ENCODE measurements at regions not wholly inside any gene's neighbourhood (a gene's known extent, or its start where the extent isn't known, plus 50 kb on each side); places are given as distances from the start of the nearest gene placed in this dataset.
"Not testable (repeated sequence)": the region's sequence is repeated elsewhere in the genome, so short reads cannot be mapped to it uniquely, and the experiment has no call there.

DNA sequence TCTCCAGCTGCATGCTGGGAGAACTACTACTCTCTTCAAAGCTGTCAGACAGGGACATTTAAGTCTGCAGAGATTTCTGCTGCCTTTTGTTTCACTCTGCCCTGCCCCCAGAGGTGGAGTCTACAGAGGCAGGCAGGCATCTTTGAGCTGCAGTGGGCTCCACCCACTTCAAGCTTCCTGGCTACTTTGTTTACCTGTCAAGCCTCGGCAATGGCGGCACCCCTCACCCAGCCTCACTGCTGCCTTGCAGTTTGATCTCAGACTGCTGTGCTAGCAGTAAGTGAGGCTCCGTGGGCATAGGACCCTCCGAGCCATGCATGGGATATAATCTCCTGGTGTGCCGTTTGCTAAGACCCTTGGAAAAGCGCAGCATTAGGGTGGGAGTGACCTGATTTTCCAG, 61.7 kb downstream of the DMRTA1 start:
- in situ Hi-C loops (cut with HindIII; ENCODE audit: low sequenced_read_pairs) = not testable (repeated sequence)

DNA sequence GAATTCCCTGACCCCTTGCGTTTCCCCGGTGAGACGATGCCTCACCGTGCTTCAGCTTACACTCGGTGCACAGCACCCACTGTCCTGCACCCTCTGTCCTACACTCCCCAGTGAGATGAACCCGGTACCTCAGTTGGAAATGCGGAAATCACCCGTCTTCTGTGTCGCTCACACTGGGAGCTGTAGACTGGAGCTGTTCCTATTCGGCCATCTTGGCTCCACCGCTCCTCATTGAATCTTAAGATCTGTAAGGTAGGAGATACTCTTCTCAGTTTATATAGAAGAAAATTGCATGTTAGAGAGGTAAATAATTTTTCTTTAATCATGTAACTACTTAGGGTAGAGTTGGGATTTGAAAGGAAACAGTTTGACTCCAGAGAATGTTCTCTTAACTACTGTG, 62.2 kb downstream of the DMRTA1 start:
- in situ Hi-C loops (cut with HindIII; ENCODE audit: low sequenced_read_pairs) = no loop called here

DNA sequence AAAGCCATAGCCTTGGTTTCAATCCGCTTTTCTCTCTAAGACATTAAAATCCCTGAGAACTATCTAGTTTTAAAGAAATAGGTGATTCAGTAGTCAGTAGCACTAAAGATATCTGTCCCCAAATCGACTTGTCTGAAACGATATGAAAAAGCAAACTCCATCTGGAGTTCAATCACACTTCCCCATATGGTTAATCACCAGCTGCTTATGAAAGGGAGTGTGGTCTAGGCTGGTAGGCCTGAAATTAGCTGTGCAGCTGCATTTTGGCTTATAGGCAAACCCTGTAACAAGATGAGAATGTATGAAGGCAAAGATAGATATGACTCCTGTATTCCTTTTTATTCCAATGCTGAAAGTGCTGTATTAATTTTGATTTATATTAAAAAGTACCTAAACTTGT, 65.9 kb downstream of the DMRTA1 start:
- in situ Hi-C loops (cut with HindIII; ENCODE audit: low sequenced_read_pairs) = no loop called here

DNA sequence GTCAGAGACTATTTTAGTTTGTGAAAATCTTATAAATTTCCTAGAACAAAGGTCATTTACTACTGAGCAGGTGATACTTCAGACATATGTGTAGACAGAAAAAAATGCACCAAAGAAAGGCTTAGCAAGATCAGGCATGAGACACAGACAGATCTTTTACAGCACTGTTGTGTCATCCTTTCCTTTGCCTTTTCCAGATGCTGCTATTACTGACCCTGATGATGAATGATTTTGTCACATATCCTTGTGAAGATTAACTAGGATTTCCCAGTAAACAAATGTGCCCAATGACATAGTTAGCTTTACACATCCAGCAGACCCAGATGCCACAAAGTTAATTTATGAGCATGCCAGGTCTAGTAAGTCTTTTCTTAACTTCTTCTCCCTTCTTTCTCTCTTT, 68.2 kb downstream of the DMRTA1 start:
- in situ Hi-C loops (cut with HindIII; ENCODE audit: low sequenced_read_pairs) = no loop called here

DNA sequence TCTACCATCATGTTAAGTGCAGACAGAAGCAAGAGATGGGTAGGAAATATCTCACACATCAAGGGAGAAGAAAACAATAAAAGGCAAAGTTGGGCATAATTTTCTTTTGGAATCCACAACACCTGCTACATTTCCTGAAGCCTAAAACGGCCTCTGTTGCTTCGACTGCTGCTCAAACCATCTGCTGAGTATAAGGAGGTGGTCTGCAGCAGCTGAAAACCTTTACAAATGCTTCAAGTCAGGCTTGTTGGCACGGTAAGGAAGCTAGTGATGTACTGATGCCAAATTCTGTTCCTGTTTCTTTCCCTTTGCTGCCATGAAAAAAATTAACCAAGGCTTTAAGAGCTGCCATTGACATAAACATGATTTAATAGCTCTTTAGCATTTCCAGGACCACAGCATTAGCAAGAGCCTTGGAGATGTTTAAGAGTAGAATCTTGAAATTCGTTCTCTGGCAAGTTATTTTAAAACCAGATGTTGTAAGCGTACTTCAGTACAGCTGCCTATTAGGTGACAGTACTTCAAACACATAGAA, 75.6 kb downstream of the DMRTA1 start:
- in situ Hi-C loops (cut with HindIII; ENCODE audit: low sequenced_read_pairs) = no loop called here

DNA sequence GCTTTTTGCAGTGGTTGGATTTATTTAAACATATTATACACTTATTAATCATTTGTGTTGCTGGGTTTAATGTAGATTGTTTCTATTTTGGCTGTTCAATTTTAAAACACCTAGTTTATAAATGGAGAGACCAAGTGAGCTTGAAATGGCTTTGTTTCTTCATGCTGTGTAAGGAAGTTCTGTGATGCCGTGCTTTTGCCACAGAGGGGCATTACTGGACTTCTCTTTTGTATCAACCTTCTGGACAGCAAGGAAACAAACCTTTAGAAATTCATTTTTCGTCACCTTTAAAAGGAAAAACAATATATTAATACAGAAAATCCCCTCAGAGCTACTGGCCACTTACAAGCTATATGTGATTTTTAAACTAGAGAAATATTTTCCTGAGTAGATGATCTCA, 81.9 kb downstream of the DMRTA1 start:
- in situ Hi-C loops (cut with HindIII; ENCODE audit: low sequenced_read_pairs) = no loop called here

DNA sequence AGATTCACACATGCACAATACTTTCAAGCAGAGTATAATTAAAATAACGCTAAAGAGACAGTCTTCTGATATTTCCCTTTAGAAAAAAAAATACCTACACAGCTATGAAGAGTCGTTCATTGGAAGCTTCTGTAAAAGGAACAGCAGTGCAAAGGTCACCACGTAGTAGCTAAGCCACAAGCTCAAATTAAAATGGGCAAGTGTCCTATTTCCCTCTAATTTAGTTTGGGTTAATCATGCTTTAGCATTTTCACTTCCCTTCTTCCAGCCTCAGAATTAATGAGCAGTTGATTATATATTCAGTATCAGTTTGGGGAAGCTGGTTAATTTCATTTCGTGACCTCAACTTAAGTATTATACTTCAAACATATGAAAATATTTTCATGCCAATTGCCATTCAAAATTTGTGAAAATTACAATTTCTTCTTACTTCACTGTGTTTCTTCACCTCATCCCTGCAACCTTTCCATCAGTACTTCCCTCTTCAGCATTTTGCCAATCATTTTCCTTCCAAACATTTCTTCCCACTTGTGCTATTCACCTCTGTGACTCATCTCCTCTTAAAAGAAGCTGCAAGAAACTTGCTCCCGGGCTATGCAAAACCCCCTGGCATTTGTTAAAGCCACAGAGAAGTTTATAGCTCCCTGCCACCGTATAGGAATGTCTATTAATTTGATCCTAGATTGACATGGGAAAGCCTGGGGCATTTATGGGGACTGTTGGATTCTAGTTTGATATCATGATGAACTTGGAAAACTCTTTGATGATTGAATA, 83.0 kb downstream of the DMRTA1 start:
- in situ Hi-C loops (cut with HindIII; ENCODE audit: low sequenced_read_pairs) = no loop called here

DNA sequence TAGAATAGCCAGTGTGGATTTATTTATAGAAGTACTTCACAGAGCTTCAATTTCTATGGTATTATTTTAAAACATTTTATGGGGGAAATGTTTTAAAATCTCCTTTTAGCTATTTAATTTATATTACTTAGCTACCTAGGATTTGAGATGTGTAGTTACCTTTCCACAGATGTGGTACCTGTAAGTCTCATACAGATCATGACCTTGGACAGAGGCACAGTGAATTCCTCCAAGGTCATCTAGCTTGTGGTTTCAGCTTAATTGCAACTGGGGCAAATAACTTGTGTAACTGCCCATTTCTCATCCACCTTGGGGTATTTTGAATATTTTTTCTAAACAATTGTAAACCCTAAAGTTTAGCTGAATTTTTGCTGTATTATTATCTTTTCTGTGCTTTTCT, 89.2 kb downstream of the DMRTA1 start:
- in situ Hi-C loops (cut with HindIII; ENCODE audit: low sequenced_read_pairs) = no loop called here

DNA sequence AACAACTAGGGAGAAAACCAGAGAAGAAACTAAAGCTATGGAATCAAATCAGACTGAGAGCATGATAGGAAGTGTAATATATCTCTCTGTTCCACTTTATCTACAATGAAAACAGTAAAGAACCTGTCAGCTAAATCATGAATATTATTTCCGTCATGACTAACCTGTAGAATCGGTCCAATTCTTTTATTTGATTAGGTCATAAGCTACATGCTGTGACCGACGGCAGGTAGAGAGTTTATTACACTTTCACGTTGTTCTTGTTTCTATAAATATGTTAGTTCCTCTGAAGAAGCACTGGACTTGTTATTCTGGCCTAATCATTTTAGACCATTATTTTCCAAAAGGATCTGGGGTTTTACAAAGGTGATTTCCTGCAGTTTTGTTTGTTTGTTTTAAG, 91.1 kb downstream of the DMRTA1 start:
- in situ Hi-C loops (cut with HindIII; ENCODE audit: low sequenced_read_pairs) = no loop called here

DNA sequence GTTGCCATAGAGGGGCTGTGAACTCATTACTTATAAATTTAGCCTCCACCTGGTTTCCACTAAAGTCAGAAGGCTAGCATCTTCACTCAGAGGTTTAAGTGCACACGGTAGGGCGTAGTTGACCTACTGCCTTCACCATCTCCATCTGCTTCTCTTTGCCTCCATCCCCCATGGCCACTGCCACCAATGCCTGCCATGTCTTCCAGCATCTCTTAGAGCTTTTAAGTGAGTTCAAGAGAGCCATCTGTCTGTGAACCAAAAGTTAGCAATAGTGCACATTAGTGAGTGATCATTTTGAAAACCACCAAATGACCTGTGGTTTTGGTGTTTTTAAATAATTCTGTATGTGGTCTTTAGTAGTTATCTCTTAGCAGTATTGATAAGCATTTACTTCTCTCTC, 102.0 kb downstream of the DMRTA1 start:
- in situ Hi-C loops (cut with HindIII; ENCODE audit: low sequenced_read_pairs) = no loop called here

DNA sequence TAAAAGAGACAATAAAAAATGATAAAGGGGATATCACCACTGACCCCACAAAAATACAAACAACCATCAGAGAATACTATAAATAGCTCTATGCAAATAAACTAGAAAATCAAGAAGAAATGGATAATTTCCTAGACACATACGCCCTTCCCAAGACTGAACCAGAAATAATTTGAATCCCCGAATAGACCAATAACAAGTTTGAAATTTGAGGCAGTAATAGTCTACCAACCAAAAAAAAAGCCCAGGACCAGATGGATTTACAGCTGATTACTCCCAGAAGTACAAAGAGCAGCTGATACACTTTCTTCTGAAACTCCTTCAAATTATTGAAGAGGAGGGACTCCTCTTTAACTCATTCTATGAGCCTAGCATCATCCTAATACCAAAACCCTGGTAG, 128.1 kb downstream of the DMRTA1 start:
- in situ Hi-C loops (cut with HindIII; ENCODE audit: low sequenced_read_pairs) = no loop called here

DNA sequence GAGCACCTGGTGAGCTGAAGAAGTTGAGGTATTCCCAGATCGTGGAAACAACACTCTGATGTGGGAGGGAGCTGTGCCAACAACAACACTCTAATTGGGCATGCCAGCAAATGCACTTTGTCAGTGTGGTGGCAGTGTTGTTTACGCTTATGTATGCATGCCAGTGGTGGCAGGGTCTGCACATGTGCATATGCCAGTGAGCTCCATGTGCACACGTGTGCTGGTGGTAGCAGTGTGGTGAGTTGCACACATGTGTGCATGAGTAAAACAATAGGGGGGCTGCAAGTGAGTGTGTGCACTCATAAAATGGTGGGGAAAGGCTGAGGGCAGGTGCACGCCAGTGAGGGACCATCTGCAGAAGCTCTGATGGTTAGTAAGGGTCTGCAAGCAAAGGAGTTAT, 134.2 kb downstream of the DMRTA1 start:
- in situ Hi-C loops (cut with HindIII; ENCODE audit: low sequenced_read_pairs) = no loop called here

DNA sequence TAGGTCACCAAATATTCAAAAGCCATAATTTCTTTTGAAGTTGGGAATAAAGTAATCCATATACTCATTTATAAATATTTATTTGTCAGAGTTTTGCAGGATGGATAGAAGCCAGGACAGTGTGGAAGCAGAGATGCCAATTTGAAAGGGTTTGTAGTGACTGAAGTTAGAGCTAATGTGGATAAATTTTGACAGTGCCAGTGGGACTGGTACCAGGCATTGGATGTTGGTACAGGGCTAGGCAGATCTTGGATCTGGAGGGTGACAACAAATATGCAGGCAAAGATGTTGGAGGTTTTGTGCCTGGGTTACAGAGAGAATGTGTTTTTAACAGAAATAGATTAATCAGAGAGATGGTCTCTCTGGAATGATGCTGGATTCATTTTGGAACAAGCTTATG, 135.6 kb downstream of the DMRTA1 start:
- in situ Hi-C loops (cut with HindIII; ENCODE audit: low sequenced_read_pairs) = no loop called here

DNA sequence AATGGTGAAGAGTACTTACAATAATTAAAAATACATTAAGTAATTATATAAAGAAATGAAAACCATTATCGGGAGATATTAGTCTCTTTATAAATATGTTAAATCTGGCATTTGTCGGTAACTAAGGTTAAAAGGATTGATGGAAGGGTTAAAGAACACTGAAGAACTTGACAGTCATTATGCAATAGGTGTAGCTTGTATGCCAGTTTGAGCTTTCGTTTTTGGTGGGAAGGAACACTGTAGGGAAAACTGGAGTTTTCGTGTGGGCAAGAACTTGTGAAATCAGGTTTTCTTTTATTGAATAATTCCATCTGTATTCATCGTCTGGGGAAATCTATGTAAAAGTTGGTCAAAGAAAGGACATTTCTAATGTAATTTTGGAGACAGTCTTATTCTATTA, 142.3 kb downstream of the DMRTA1 start:
- in situ Hi-C loops (cut with HindIII; ENCODE audit: low sequenced_read_pairs) = no loop called here

DNA sequence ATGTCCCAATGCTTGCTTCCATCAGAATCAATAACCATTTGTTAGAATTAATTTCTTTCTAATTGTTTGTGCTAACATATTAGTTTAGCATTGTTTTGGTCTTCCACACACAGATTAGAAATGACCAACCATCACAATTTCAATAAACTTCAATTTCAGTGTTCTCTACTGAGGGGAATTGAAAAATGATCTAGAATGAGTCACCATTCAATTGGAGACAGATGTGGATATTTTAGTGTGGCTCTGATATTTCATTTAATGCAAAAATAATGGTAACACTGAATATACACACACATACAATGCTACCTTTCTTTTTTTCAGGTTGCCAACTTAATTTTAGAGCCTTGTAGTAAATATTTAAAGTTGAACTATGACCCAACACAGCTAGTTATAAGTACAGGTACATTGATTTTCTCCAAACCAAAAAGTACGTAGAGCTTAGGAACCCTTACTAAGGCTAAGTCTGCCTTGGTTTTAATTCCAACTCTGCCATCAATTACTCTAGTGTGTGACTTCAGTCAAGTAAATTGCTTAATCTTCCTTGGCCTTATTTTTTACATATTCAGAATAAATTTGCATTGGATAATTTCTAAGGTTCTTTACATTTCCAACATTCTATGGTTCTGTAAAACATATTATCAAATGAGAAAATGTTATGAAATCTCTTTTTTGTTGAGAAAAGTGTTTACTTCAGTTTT, 143.9 kb downstream of the DMRTA1 start:
- in situ Hi-C loops (cut with HindIII; ENCODE audit: low sequenced_read_pairs) = no loop called here

DNA sequence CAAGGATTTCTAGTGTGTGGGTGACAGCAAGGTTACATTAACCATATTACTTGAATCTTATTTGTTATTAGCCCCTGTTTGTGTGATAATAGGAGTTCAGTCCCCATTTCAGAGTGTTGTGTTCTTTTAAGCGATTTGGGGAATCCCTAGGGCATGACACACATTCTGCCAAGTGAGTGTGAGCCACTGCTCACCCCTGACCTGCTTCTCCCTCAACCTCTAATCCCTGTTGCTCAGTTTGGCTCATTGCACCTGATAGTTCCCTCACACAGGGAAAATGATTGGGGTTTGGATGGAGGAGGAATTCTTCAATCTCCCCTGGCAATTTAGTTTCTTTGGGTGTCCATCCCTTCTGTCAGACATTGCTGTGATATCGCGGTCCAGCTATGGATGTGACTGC, 149.2 kb downstream of the DMRTA1 start:
- in situ Hi-C loops (cut with HindIII; ENCODE audit: low sequenced_read_pairs) = no loop called here

DNA sequence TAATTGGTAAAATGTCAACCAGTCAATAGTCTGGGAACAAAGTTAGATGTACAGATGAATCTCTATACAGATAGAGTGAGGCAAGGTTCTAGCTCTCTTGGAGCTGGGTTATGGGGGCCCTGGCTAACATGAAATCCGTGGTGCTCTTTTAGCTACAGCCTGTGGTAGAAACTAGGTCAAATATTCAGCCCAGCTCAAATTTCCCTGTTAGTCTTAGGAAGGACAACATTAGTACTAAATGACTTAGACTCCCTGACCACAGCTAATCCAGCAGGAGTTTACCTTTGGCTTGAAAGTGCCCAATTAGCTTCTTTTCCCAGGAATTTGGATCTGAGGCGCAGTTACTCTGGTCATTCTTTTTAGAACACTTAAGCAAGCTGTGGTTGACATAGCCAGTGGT, 170.5 kb downstream of the DMRTA1 start:
- in situ Hi-C loops (cut with HindIII; ENCODE audit: low sequenced_read_pairs) = no loop called here

DNA sequence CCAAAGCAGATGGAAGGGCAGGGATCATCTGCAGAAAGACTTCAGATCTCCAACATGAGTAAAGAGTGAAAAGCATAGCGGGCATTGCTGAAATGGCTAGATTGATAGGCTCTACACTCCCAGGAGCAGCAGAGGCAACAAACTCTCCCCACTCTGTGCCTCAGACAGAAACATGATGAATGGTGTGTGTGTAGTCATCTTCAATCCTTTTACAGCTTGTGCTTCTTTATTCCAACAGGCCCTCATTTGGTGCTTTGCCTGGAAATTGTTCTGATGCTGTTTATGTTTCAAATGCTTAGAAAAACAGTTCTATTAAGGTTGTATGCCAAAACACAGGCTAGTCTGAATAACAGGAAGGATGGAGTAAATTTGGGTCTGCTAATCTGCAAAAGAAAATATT, 176.2 kb downstream of the DMRTA1 start:
- in situ Hi-C loops (cut with HindIII; ENCODE audit: low sequenced_read_pairs) = no loop called here

DNA sequence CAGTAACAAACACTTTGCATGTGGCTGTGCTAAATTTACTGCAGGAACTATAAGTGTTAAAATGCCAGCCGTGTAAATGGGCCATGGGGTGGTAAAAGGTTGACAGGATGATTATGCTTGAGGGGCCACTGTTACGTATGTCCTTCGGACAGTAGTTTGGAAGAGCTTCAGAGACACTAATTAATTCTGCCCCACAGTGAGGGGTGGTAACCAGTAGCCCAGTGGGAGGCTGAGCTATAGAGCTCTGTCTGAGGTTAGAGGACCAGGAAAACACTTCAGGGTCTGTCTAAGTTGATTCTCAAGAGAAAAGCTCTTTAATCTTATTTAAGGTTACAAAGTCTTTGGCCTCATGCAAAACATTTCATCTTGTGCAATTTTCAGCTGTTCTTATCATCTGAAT, 176.6 kb downstream of the DMRTA1 start:
- in situ Hi-C loops (cut with HindIII; ENCODE audit: low sequenced_read_pairs) = no loop called here

DNA sequence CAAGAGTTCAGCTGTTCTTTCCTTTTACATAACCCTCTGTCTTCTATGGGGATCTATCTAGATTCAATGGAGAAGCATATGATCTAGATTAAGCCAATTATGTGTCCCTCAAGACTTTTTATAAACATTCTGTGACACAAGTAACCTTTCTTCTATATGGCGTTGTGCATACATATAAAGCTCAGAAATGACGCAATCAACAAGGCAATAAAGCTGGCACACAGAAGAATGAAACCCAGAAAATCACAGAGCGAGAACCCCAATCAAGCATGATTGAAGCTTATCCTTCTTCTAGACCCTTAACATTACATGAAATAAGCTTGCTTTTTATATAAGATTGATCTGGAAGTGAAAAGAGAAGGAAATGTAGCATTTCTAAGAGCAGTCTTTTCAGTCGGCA, 178.9 kb downstream of the DMRTA1 start:
- in situ Hi-C loops (cut with HindIII; ENCODE audit: low sequenced_read_pairs) = no loop called here

DNA sequence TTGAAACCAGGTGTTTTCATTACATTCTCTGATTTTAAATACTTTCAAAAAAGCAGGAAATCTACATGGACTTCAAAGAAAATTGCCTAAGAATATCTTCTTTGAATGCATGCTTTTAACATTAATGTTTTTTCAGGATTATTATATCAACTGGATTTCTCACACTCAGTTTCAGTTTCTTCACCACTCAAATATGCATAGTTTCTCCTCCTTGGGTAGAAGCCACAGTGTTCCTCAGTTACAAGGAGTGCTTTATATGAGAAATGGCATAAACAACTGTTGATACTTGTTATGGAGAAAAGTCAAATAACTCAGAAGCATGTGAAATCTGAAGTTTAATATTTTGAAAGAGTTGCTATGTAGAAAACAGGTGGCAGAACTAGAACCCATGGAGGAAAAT, 196.9 kb downstream of the DMRTA1 start:
- in situ Hi-C loops (cut with HindIII; ENCODE audit: low sequenced_read_pairs) = no loop called here

DNA sequence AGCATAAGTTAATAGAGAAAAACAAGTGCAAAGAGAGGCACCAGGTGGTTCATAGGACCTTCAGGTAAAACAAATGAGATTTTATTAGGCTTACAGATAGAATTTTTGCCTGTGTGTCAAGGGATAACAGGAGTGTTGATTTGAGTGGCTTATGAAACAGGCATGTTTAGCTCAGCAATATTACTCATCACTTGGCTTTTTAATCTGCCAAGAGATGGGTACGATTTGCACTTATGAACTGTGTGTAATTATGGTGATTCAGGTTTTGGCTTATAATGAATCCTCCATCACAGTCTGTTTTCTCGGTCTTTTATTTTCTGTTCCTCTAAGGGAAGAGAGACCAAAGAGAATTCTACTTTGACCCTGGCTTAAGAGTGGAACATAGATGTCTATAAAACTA, 199.3 kb downstream of the DMRTA1 start:
- in situ Hi-C loops (cut with HindIII; ENCODE audit: low sequenced_read_pairs) = no loop called here
